ENCODE measurements at regions not wholly inside any gene's neighbourhood (a gene's known extent, or its start where the extent isn't known, plus 50 kb on each side); places are given as distances from the start of the nearest gene placed in this dataset.
"Not testable (repeated sequence)": the region's sequence is repeated elsewhere in the genome, so short reads cannot be mapped to it uniquely, and the experiment has no call there.

DNA sequence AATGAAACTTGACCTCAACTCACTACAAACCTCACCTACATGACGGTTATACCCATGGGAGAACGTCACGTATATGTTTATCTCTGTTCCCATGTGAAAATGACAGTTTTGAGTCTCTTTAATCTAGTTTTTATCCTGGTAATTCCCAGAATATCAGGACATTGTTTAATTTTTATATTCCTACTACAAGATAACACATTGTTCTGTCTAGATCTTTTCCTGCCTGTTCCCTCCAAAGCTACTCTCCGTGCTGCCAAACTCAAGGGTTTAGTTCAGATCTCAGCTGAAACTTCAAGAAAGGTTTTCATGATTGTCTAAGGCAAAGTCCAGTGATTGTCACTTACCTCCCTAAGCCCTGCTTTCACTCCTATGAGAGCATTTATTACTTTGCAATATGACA lies 1159.4 kb upstream of the SEMA6A start:
- TF ChIP-seq, protein P1, sequence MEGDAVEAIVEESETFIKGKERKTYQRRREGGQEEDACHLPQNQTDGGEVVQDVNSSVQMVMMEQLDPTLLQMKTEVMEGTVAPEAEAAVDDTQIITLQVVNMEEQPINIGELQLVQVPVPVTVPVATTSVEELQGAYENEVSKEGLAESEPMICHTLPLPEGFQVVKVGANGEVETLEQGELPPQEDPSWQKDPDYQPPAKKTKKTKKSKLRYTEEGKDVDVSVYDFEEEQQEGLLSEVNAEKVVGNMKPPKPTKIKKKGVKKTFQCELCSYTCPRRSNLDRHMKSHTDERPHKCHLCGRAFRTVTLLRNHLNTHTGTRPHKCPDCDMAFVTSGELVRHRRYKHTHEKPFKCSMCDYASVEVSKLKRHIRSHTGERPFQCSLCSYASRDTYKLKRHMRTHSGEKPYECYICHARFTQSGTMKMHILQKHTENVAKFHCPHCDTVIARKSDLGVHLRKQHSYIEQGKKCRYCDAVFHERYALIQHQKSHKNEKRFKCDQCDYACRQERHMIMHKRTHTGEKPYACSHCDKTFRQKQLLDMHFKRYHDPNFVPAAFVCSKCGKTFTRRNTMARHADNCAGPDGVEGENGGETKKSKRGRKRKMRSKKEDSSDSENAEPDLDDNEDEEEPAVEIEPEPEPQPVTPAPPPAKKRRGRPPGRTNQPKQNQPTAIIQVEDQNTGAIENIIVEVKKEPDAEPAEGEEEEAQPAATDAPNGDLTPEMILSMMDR (IDR thresholded peaks at IDR 0.05; ENCODE audit: control insufficient read depth, insufficient read depth, low read depth, low read length, missing control alignments): no peak
- DNase-seq (ENCODE audit: low read depth): no peak
- H3K4me3 ChIP-seq (ENCODE audit: control insufficient read depth, low read depth, low read length): no peak overlapping the region

DNA sequence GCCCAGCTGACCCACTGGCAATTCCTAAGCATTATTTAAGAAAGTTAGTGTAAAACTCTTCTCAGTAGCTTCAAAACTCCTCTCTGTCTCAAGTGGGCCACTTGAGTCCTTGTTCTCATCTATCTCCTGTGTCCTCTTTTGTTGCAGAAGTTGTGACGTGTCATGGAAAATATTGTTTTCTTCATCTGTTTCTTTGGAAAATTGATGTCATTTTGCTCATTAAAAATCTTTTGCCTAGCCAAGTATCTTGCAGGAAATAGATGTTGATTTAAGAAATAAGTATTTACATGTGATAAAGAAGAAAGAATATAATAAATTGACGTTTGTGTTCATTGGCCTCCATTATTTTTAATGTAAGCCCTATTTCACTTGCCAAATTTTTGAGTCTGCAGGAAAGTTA lies 1158.4 kb upstream of the SEMA6A start:
- TF ChIP-seq, protein P1 (IDR thresholded peaks at IDR 0.05; ENCODE audit: control insufficient read depth, insufficient read depth, low read depth, low read length, missing control alignments): no peak
- no peak overlapping the region for H3K4me3 ChIP-seq (ENCODE audit: control insufficient read depth, low read depth, low read length)
- DNase-seq (ENCODE audit: low read depth): no peak

DNA sequence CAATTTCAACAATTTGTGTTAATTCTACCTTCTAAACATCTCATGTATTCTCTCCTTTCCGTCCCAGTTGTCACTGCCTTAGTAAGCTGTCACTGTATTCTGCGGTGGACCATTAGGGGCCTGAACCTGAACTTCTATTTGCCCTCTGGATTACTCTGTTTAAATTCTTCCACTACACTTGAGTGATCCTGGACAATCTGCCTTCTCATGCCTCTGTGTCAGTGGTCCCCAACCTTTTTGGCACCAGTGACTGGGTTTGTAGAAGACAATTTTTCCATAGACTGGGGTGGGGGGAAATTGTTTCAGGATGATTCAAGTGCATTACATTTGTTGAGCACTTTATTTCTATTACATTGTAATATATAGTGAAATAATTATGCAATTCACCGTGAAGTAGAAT lies 1157.6 kb upstream of the SEMA6A start:
- DNase-seq (ENCODE audit: low read depth): no peak
- TF ChIP-seq, protein P1 (IDR thresholded peaks at IDR 0.05; ENCODE audit: control insufficient read depth, insufficient read depth, low read depth, low read length, missing control alignments): no peak
- no peak overlapping the region for H3K4me3 ChIP-seq (ENCODE audit: control insufficient read depth, low read depth, low read length)

DNA sequence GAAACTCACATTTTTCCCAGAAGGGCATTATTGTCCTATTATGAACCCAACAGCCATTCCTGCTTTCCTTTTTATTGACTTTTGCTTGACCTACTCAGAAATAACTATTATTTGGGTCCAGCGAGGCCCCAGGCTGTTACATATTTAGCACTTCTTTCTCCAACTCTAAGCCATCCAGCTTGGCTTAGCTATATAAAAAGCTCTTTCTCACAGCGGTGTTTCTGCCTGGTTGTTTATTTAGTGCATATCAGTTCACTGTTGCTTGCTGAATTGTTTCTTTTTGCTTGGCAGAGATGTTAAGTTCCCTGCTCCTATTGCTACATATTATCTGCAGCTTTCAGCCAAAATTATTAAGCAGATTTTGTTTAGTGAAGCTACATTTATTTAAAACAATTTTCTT lies 1156.8 kb upstream of the SEMA6A start:
- TF ChIP-seq, protein P1 (IDR thresholded peaks at IDR 0.05; ENCODE audit: control insufficient read depth, insufficient read depth, low read depth, low read length, missing control alignments): no peak
- DNase-seq (ENCODE audit: low read depth): no peak
- H3K4me3 ChIP-seq (ENCODE audit: control insufficient read depth, low read depth, low read length): no peak overlapping the region

DNA sequence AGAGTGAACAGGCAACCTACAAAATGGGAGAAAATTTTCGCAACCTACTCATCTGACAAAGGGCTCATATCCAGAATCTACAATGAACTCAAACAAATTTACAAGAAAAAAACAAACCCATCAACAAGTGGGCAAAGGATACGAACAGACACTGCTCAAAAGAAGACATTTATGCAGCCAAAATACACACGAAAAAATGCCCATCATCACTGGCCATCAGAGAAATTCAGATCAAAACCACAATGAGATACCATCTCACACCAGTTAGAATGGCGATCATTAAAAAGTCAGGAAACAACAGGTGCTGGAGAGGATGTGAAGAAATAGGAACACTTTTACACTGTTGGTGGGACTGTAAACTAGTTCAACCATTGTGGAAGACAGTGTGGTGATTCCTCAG lies 1146.2 kb upstream of the SEMA6A start:
- not testable (repeated sequence) for H3K4me3 ChIP-seq (ENCODE audit: control insufficient read depth, low read depth, low read length); DNase-seq (ENCODE audit: low read depth)

DNA sequence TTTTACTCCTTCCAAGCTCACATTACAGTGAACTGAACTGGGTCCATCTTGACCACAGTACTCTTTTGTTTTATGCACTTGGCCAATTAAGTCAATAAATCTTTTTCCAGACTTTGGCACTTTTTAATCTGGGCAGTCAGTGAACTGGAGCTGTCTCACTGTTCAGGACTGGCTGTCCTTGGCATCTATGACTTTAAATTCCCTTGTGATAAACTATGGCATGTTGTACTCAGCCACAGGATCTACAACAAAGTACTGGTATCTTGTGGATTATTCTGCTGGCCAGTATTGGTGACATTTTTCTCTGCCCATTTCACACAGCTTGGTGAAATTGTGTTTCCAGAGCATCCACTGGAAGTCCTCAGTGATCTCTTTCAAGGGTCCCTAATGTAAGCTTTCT lies 1144.8 kb upstream of the SEMA6A start:
- no peak overlapping the region for H3K4me3 ChIP-seq (ENCODE audit: control insufficient read depth, low read depth, low read length)
- TF ChIP-seq, protein P1 (IDR thresholded peaks at IDR 0.05; ENCODE audit: control insufficient read depth, insufficient read depth, low read depth, low read length, missing control alignments): no peak
- DNase-seq (ENCODE audit: low read depth): no peak

DNA sequence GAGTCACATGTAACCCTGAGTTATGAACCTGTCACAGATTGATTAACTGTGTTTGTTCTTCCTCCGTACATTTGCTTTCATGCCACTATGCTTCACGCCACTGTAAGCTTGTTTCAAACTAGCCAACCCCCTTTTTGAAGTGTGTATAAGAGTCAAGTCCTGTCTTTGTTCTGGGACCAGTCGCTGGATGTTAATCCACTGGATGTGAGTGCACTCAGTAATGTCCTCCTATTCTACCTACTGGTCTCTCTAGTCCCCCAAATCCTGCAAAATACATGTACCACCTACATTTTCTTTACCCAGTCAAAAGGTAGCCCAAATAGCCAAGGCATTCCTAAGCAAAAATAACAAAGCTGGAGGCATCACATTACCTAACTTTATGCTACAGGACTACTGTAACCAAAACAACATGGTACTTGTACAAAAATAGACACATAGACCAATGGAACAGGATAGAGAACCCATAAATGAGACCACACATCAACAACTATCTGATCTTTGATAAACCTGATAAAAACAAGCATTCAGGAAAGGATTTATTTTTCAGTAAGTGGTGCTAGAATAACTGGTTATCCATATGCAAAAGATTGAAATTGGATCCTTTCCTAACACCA lies 1139.1 kb upstream of the SEMA6A start:
- H3K4me3 ChIP-seq (ENCODE audit: control insufficient read depth, low read depth, low read length): no peak overlapping the region
- no peak for DNase-seq (ENCODE audit: low read depth)
- TF ChIP-seq, protein P1 (IDR thresholded peaks at IDR 0.05; ENCODE audit: control insufficient read depth, insufficient read depth, low read depth, low read length, missing control alignments): no peak
